Keratinocyte (primary cell): ENCODE measurements at regions not wholly inside any gene's neighbourhood (a gene's known extent, or its start where the extent isn't known, plus 50 kb on each side); places are given as distances from the start of the nearest gene placed in this dataset.

Experiments
- EZH2 ChIP-seq: IDR thresholded peaks from one replicate; pipeline ENCODE4 v1.6.1; 2012; ENCODE audit warnings: inconsistent platforms, mild to moderate bottlenecking, low read length, moderate library complexity
- TF ChIP-seq, protein P1 (sequence below), 3 experiments: IDR thresholded peaks in 1 of 3; conservative IDR thresholded peaks in 1 of 3; optimal IDR thresholded peaks in 1 of 3; 2 replicates in 2 of 3; 3 replicates in 1 of 3; pipeline versions ENCODE3 to v1.5.1; 2011; ENCODE audit warnings: low read length in 3 of 3, mild to moderate bottlenecking in 3 of 3, moderate library complexity in 2 of 3, control low read depth in 1 of 3, inconsistent platforms in 1 of 3; ENCODE audit not compliant: insufficient read depth in 2 of 3; ENCODE audit errors: extremely low read depth in 1 of 3

DNA sequence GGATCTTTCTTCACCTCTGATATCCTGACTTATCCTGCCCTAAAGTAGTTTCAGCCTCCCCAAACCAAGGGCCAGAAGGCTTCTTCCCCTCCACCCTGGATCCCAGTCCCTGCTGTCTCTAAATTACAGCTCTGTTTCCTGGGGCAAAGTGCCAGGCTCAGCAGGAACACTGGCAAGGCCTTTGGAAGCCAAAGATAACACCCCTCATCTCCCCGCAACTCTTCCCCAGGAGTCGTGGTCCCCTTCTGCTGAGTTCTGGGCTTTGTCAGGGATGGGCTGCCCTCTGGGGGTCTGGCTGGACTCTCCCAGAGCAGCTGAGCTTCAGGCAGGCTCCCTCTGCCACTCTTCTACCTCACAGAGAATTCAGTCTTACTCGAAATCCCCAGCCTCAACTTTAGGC lies 53.8 kb upstream of the AMPD3 start:
- TF ChIP-seq, protein P1, sequence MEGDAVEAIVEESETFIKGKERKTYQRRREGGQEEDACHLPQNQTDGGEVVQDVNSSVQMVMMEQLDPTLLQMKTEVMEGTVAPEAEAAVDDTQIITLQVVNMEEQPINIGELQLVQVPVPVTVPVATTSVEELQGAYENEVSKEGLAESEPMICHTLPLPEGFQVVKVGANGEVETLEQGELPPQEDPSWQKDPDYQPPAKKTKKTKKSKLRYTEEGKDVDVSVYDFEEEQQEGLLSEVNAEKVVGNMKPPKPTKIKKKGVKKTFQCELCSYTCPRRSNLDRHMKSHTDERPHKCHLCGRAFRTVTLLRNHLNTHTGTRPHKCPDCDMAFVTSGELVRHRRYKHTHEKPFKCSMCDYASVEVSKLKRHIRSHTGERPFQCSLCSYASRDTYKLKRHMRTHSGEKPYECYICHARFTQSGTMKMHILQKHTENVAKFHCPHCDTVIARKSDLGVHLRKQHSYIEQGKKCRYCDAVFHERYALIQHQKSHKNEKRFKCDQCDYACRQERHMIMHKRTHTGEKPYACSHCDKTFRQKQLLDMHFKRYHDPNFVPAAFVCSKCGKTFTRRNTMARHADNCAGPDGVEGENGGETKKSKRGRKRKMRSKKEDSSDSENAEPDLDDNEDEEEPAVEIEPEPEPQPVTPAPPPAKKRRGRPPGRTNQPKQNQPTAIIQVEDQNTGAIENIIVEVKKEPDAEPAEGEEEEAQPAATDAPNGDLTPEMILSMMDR (optimal IDR thresholded peaks at IDR 0.05 in 1 of 3, IDR thresholded peaks at IDR 0.05 in 1 of 3, conservative IDR thresholded peaks at IDR 0.05 in 1 of 3; ENCODE audit: extremely low read depth in 1 of 3, insufficient read depth in 2 of 3, low read length in 3 of 3), result no peak
- TF ChIP-seq EZH2, result no peak
